Liver (tissue), 3 donors: ENCODE measurements at regions not wholly inside any gene's neighbourhood (a gene's known extent, or its start where the extent isn't known, plus 50 kb on each side); places are given as distances from the start of the nearest gene placed in this dataset.

Source experiments
- CTCF ChIP-seq: fragments of 150-350 bp; IDR thresholded peaks from 2 replicates; pipeline ENCODE4 v1.5.1; 2017; ENCODE audit warnings: improper control_type of control experiment, low read depth, low read length; ENCODE audit not compliant: missing input control
- FOXA1 ChIP-seq: IDR thresholded peaks from 2 replicates; pipeline ENCODE4 v1.6.1; 2016; ENCODE audit warnings: antibody characterized with exemption
- GABPA ChIP-seq, 2 donors: IDR thresholded peaks in 1 of 2; conservative IDR thresholded peaks in 1 of 2; 2 replicates each; pipeline ENCODE4 v1.6.1; 2016; ENCODE audit warnings: antibody characterized with exemption in 2 of 2, mild to moderate bottlenecking in 1 of 2, moderate library complexity in 1 of 2
- donor health status: healthy.
- donor health status: healthy.

- TF ChIP-seq CTCF (no peak), FOXA1 (no peak), GABPA (IDR thresholded peaks at IDR 0.05 in 1 of 2, conservative IDR thresholded peaks at IDR 0.05 in 1 of 2) (no peak)
Observed at GRCh38 chr5:2267991-2268390, 385.3 kb upstream of the IRX4 start.
